ENCODE measurements at regions not wholly inside any gene's neighbourhood (a gene's known extent, or its start where the extent isn't known, plus 50 kb on each side); places are given as distances from the start of the nearest gene placed in this dataset.

GRCh38 chr6:115091461-115091860 is 748.6 kb upstream of the HS3ST5 start:
- peaks cover 4% of the 10 kb centered on the region; the same call in 1 of the 2 replicates for H3K4me1 ChIP-seq (ENCODE audit: insufficient read depth)
- Mint-ChIP-seq H3K4me3 (no peak overlapping the region), H3K36me3 (ENCODE audit: low read depth) (no peaks in the 10 kb centered on the region; the same call in 1 of the 3 replicates), H3K27me3 (ENCODE audit: insufficient read depth, low read depth, poor library complexity) (no peaks in the 10 kb centered on the region), H3K27ac (no peak overlapping the region), H3K4me1 (peaks cover 5% of the 10 kb centered on the region; the same call in 2 of the 3 replicates), H3K9me3 (0 out of 3 replicates have a peak, but pooled peaks cover 2% of the 10 kb centered on the region)
- H3K4me3 ChIP-seq, result no peak overlapping the region
- DNase-seq (ENCODE audit: low spot score) (no peak), ATAC-seq (no peak)
- H3K79me2 ChIP-seq (replicated peaks; ENCODE audit: insufficient read depth), result no peaks in the 10 kb centered on the region
- no peaks in the 10 kb centered on the region for H3K36me3 ChIP-seq (ENCODE audit: insufficient read depth)
- no peaks in the 10 kb centered on the region for H3F3A ChIP-seq (replicated peaks; ENCODE audit: low read depth)
- TF ChIP-seq ZNF114 (CRISPR knock-in tag; IDR thresholded peaks at IDR 0.05) (no peak), POLR2AphosphoS5 (IDR thresholded peaks at IDR 0.05; ENCODE audit: low read depth) (no peak), EZH2phosphoT487 (IDR thresholded peaks at IDR 0.05; ENCODE audit: unreplicated experiment) (no peak), CTCF (conservative IDR thresholded peaks at IDR 0.05; ENCODE audit: low read depth in 2 of 2) (no peak), EZH2 (IDR thresholded peaks at IDR 0.05; ENCODE audit: low read depth, unreplicated experiment) (no peak), ZNF331 (CRISPR knock-in tag; IDR thresholded peaks at IDR 0.05; ENCODE audit: low read depth) (no peak), NANOG (IDR thresholded peaks at IDR 0.05; ENCODE audit: borderline replicate concordance) (no peak)
- no peak overlapping the region for H3K4me2 ChIP-seq
- H3K27me3 ChIP-seq (ENCODE audit: insufficient read depth), result no peaks in the 10 kb centered on the region
- H3K9me2 ChIP-seq (ENCODE audit: insufficient read depth), result no peaks in the 10 kb centered on the region
- H4K20me1 ChIP-seq (replicated peaks; ENCODE audit: insufficient read depth), result no peaks in the 10 kb centered on the region
- no peak overlapping the region for H3K27ac ChIP-seq (ENCODE audit: low read depth)
- H2AFZ ChIP-seq, result no peak overlapping the region

DNA sequence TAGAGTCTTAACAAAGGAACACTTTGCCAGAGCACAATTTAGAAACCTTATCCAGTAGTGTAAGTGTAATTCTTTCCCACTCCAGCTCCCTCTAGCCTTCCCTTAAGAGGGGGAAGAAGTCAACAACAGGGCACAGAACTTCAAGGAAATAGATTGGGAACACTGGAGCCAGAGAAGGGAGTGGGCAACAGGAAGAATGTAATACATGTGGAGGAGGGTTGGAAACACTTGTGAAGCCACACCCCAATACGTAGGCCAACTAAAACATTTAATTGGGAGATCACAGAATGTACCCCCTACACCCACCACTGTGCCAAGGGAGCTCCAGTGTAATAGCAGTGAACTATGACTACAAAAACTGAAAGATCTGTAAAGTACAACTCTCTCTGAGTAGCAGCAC is 735.7 kb upstream of the HS3ST5 start:
- H3K36me3 ChIP-seq (ENCODE audit: insufficient read depth), result no peaks in the 10 kb centered on the region
- no peaks in the 10 kb centered on the region for H4K20me1 ChIP-seq (replicated peaks; ENCODE audit: insufficient read depth)
- H3K4me1 ChIP-seq (ENCODE audit: insufficient read depth), result no peaks in the 10 kb centered on the region
- DNase-seq (ENCODE audit: low spot score) (no peak), ATAC-seq (no peak)
- H2AFZ ChIP-seq, result peak overlapping the region; percentile 93; the same call in 1 of the 2 replicates
- Mint-ChIP-seq H3K4me1 (no peaks in the 10 kb centered on the region), H3K36me3 (ENCODE audit: low read depth) (no peaks in the 10 kb centered on the region; the same call in 2 of the 3 replicates), H3K27me3 (ENCODE audit: insufficient read depth, low read depth, poor library complexity) (no peaks in the 10 kb centered on the region), H3K27ac (no peak overlapping the region), H3K9me3 (peaks cover 7% of the 10 kb centered on the region), H3K4me3 (no peak overlapping the region)
- H3K4me3 ChIP-seq, result no peak overlapping the region
- no peaks in the 10 kb centered on the region for H3K27me3 ChIP-seq (ENCODE audit: insufficient read depth)
- TF ChIP-seq, protein P1, sequence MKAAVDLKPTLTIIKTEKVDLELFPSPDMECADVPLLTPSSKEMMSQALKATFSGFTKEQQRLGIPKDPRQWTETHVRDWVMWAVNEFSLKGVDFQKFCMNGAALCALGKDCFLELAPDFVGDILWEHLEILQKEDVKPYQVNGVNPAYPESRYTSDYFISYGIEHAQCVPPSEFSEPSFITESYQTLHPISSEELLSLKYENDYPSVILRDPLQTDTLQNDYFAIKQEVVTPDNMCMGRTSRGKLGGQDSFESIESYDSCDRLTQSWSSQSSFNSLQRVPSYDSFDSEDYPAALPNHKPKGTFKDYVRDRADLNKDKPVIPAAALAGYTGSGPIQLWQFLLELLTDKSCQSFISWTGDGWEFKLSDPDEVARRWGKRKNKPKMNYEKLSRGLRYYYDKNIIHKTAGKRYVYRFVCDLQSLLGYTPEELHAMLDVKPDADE (IDR thresholded peaks at IDR 0.05), result no peak
- no peak for TF ChIP-seq EZH2phosphoT487 (IDR thresholded peaks at IDR 0.05; ENCODE audit: unreplicated experiment)
- TF ChIP-seq, protein P2, sequence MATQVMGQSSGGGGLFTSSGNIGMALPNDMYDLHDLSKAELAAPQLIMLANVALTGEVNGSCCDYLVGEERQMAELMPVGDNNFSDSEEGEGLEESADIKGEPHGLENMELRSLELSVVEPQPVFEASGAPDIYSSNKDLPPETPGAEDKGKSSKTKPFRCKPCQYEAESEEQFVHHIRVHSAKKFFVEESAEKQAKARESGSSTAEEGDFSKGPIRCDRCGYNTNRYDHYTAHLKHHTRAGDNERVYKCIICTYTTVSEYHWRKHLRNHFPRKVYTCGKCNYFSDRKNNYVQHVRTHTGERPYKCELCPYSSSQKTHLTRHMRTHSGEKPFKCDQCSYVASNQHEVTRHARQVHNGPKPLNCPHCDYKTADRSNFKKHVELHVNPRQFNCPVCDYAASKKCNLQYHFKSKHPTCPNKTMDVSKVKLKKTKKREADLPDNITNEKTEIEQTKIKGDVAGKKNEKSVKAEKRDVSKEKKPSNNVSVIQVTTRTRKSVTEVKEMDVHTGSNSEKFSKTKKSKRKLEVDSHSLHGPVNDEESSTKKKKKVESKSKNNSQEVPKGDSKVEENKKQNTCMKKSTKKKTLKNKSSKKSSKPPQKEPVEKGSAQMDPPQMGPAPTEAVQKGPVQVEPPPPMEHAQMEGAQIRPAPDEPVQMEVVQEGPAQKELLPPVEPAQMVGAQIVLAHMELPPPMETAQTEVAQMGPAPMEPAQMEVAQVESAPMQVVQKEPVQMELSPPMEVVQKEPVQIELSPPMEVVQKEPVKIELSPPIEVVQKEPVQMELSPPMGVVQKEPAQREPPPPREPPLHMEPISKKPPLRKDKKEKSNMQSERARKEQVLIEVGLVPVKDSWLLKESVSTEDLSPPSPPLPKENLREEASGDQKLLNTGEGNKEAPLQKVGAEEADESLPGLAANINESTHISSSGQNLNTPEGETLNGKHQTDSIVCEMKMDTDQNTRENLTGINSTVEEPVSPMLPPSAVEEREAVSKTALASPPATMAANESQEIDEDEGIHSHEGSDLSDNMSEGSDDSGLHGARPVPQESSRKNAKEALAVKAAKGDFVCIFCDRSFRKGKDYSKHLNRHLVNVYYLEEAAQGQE (IDR thresholded peaks at IDR 0.05; ENCODE audit: unreplicated experiment), result no peak
- no peak for TF ChIP-seq CREB1 (CRISPR knock-in tag; IDR thresholded peaks at IDR 0.05; ENCODE audit: low read depth)
- no peak for TF ChIP-seq EZH2 (IDR thresholded peaks at IDR 0.05; ENCODE audit: low read depth, unreplicated experiment)
- TF ChIP-seq POLR2AphosphoS5 (IDR thresholded peaks at IDR 0.05; ENCODE audit: low read depth), result no peak
- no peak for TF ChIP-seq JUNB (IDR thresholded peaks at IDR 0.05; ENCODE audit: unreplicated experiment)
- no peak for TF ChIP-seq CTCF (conservative IDR thresholded peaks at IDR 0.05; ENCODE audit: low read depth in 2 of 2)
- TF ChIP-seq ZNF114 (CRISPR knock-in tag; IDR thresholded peaks at IDR 0.05), result no peak
- TF ChIP-seq STAT1 (IDR thresholded peaks at IDR 0.05; ENCODE audit: unreplicated experiment), result no peak
- no peak for TF ChIP-seq NANOG (IDR thresholded peaks at IDR 0.05; ENCODE audit: borderline replicate concordance)
- no peaks in the 10 kb centered on the region for H3K9me2 ChIP-seq (ENCODE audit: insufficient read depth)
- H3K27ac ChIP-seq (ENCODE audit: low read depth), result no peak overlapping the region
- H3K4me2 ChIP-seq, result no peak overlapping the region
- no peaks in the 10 kb centered on the region for H3K79me2 ChIP-seq (replicated peaks; ENCODE audit: insufficient read depth)
- H3F3A ChIP-seq (replicated peaks; ENCODE audit: low read depth), result no peaks in the 10 kb centered on the region

Measured in GM23338 (cell line).